SK-N-SH (cell line): ENCODE measurements at regions not wholly inside any gene's neighbourhood (a gene's known extent, or its start where the extent isn't known, plus 50 kb on each side); places are given as distances from the start of the nearest gene placed in this dataset.

Source experiments
- CTCF ChIP-seq: fragments of 200-600 bp; sonication (generic); IDR thresholded peaks from 2 replicates; pipeline ENCODE4 v1.6.1; 2017; ENCODE audit warnings: antibody characterized with exemption, mild to moderate bottlenecking, moderate library complexity
- REST ChIP-seq: IDR thresholded peaks from 2 replicates; pipeline ENCODE4 v1.6.1; 2012; ENCODE audit warnings: mild to moderate bottlenecking, low read depth, low read length, moderate library complexity
- TEAD4 ChIP-seq: IDR thresholded peaks from 2 replicates; pipeline ENCODE4 v1.4.0; 2012; ENCODE audit warnings: mild to moderate bottlenecking, borderline replicate concordance; ENCODE audit not compliant: insufficient read depth
- YY1 ChIP-seq: IDR thresholded peaks from 2 replicates; pipeline ENCODE4 v1.4.0; 2012; ENCODE audit warnings: low read depth, mild to moderate bottlenecking

GRCh38 chr6:76876922-76877553 lies 586.3 kb downstream of the HTR1B start:
- TF ChIP-seq CTCF (peak; percentile 76), YY1 (no peak), TEAD4 (no peak), REST (no peak)
